Activated CD8-positive, alpha-beta memory T cell treated with anti-CD3 and anti-CD28 coated beads, Interleukin-2, amount 10 ng/mL, durations not matched to agents 7 days and 5 days (primary cell): ENCODE measurements at regions not wholly inside any gene's neighbourhood (a gene's known extent, or its start where the extent isn't known, plus 50 kb on each side); places are given as distances from the start of the nearest gene placed in this dataset.
A peak's percentile ranks its signal among the peaks of the same experiment; 100 is the strongest.
"Not testable (repeated sequence)": the region's sequence is repeated elsewhere in the genome, so short reads cannot be mapped to it uniquely, and the experiment has no call there.

Experiments used
- ATAC-seq: fragments of 150-1000 bp; cut with Tn5 transposase; one replicate; pipeline ENCODE4 v1.10.0; 2021; ENCODE audit warnings: moderate library complexity
- CTCF ChIA-PET: fragments of 350-600 bp; sonication (Branson Sonifier 250); formaldehyde crosslinking; loops from one replicate; lab custom pipeline; 2021; ENCODE audit warnings: antibody characterized with exemption; lab: Charles Lee
- DNase-seq: peaks from one replicate; pipeline ENCODE4 v3.0.0-alpha.2; 2020
- H3K27ac Mint-ChIP-seq: one replicate; pipeline ENCODE4 v1.8.0; 2021; ENCODE audit warnings: mild to moderate bottlenecking, mixed read lengths
- H3K27me3 Mint-ChIP-seq: one replicate; pipeline ENCODE4 v1.8.0; 2021; ENCODE audit warnings: mixed read lengths
- H3K36me3 Mint-ChIP-seq: one replicate; pipeline ENCODE4 v1.8.0; 2021; ENCODE audit warnings: mild to moderate bottlenecking, mixed read lengths
- H3K4me1 Mint-ChIP-seq: one replicate; pipeline ENCODE4 v1.8.0; 2021; ENCODE audit warnings: mixed read lengths
- H3K4me3 Mint-ChIP-seq: one replicate; pipeline ENCODE4 v1.8.0; 2021; ENCODE audit warnings: mild to moderate bottlenecking, moderate library complexity, mixed read lengths
- H3K9me3 Mint-ChIP-seq: one replicate; pipeline ENCODE4 v1.8.0; 2022; ENCODE audit warnings: low read depth, mixed read lengths

DNA sequence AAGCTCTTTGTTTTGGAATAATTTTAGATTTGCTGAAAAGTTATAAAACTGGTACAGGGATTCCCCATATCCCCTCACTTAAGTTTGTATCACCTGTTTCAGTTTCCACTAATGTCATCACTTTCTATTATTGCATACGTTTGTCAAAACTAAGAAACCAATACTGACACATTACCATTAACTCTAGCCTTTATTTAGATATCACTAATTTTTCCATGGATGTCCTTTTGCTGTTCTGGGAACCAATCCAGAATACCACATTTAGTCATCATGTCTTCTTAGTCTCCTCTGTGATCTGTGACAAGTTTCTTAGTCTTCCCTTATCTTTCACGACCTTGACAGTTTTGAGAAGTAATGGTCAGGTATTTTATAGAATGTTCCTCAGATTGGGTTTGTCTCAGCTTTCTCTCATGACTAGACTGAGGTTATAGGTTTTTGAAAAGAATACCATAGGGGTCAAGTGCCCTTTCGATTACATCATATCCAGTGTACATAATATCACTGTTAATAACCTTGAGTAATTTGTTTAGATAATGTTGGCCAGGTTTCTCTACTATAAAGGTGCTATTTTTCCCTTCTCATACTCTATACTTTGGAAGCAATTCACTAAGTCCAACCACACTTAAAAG lies 51.9 kb upstream of the NMUR2 start:
- H3K4me1 Mint-ChIP-seq, result no peaks in the 10 kb centered on the region
- H3K27ac Mint-ChIP-seq, result no peak overlapping the region
- no peaks in the 10 kb centered on the region for H3K36me3 Mint-ChIP-seq
- ATAC-seq (no peak), DNase-seq (no peak)
- peaks cover 10% of the 10 kb centered on the region for H3K27me3 Mint-ChIP-seq
- H3K4me3 Mint-ChIP-seq, result no peak overlapping the region
- CTCF ChIA-PET, result no interaction called here
- no peaks in the 10 kb centered on the region for H3K9me3 Mint-ChIP-seq

DNA sequence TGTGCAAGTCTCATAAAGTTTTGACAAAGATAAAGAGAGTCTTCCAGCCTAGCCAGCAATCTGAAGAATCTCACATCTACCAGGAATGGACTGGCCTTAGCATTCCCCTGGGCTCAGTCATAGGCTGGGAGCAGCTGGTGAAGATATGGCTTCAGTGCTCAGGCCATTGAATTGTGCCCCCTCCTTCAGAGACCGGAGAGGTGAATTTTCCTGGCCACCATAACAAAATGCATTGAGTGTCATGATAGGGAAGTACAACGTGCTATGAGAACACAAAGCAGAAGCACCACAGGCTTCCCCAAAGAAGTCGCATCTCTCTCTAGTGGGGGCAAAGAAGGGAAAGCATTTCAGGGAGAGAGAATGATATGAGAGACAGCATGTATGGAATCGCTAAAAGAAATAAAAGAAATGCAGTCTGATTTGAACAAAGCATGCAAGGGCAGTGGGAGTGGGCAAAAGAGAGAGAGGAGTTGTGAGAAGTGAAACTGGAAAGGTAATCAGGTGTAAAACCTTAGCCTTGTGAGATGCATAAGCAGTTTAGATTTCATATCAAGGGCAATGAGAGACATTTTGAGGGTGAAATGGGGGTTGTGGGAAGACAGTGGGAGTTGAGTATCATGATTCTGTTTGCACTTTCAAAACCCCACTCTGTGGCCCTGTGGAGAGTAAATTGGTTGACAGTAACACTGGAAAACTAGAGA lies 57.1 kb upstream of the NMUR2 start:
- DNase-seq (no peak), ATAC-seq (no peak)
- Mint-ChIP-seq H3K36me3 (no peaks in the 10 kb centered on the region), H3K4me3 (no peak overlapping the region), H3K9me3 (no peaks in the 10 kb centered on the region), H3K27me3 (peaks cover 13% of the 10 kb centered on the region), H3K27ac (no peak overlapping the region), H3K4me1 (no peaks in the 10 kb centered on the region)
- CTCF ChIA-PET, result no interaction called here

DNA sequence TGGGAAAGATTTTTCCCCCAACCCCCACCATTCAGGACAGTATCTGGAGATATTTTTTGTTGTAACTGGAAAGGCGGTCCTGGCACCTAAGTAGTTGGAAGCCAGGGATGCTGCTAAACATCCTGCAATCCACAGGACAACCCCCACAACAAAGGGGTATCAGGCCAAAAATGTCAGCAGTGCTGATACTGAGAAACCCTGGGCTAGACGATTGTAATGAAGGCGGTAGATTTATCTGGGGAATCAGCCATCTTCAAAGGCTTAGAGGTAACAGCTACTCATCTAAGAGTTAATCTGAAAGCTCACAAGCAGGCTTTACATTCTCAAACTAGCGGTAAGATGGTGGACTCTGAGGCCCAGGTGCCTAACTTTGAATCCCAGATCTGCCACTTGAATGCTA lies 59.0 kb upstream of the NMUR2 start:
- H3K9me3 Mint-ChIP-seq, result no peaks in the 10 kb centered on the region
- no peak for ATAC-seq
- no peak overlapping the region for H3K27ac Mint-ChIP-seq
- no peaks in the 10 kb centered on the region for H3K4me1 Mint-ChIP-seq
- CTCF ChIA-PET, result no interaction called here
- H3K36me3 Mint-ChIP-seq, result no peaks in the 10 kb centered on the region
- no peak overlapping the region for H3K4me3 Mint-ChIP-seq
- no peak for DNase-seq
- H3K27me3 Mint-ChIP-seq, result peaks cover 13% of the 10 kb centered on the region

DNA sequence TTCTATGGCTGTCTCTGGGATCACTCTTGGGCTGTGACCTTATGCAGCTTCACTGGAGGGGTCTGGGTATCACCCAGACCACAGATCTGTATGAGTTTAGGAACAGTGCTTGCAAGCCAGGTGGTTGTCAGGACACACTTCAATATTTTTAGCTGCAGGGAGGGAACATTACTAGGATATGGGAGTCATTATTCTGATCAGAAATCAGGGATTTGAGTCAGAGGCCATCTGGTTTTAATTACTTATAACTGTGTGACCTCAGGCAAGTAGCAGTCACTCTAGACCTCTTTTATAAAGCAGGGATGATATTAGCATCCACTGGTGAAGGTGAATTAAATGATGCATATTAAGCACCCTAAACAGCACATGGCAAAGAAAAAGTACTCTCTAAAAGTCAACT lies 60.1 kb upstream of the NMUR2 start:
- Mint-ChIP-seq H3K4me1 (peaks cover under 1% of the 10 kb centered on the region), H3K27me3 (peaks cover 11% of the 10 kb centered on the region), H3K36me3 (no peaks in the 10 kb centered on the region), H3K9me3 (no peaks in the 10 kb centered on the region), H3K4me3 (no peak overlapping the region), H3K27ac (no peak overlapping the region)
- ATAC-seq (no peak), DNase-seq (no peak)
- CTCF ChIA-PET, result no interaction called here

DNA sequence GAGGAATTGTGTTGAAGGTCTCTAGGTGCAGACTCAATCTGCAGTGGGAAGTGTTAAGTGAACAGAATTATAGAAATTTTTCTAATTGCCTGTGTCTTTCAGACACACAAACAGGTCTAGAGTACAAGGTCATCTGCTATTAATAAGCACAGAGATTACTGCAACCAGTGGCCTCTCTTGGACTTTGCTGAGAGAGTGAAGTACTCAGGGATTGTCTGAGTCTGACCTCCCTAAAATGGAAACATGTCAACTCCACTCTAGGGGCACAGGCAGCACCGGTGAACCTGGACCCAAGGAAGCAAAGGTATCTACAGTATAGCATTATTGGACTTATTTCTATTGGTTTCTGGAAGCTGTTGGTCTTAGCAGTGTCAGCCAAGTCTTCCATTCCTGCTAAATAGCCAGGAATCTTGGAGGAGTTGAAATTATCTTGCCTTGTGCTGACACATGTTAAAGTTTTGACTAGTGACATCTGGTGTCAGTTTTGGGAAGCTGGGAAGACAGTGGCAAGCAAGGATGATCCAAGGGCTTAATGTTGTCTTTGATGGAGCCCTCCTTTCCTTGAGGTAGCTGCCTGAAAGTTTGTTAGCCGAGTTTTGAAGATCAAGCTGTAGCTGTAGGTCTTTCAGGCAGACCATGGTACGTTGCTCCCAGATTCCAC lies 61.1 kb upstream of the NMUR2 start:
- CTCF ChIA-PET, result no interaction called here
- Mint-ChIP-seq H3K9me3 (no peaks in the 10 kb centered on the region), H3K4me1 (peaks cover 5% of the 10 kb centered on the region), H3K27ac (no peak overlapping the region), H3K4me3 (no peak overlapping the region), H3K27me3 (peaks cover 9% of the 10 kb centered on the region), H3K36me3 (no peaks in the 10 kb centered on the region)
- ATAC-seq, result no peak
- DNase-seq, result no peak

DNA sequence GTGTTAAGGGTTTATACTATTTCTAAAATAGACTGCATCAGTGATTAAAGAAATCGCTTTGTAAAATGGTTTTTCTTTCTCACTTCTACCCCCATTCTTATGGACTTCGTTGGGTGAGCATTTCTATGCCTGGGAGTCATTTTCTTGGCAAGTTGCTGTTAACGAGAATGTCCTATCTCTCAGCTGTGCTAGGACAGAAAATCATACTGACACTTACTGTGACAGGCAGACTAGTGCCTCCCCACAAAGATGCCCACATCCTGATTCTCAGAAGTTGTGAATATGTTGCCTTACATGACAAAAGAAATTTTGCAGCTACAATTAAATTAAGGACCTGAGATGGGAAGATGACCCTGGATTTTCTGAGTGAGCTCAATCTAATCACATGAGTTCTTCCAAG lies 65.1 kb upstream of the NMUR2 start:
- no peaks in the 10 kb centered on the region for H3K9me3 Mint-ChIP-seq
- H3K27ac Mint-ChIP-seq, result no peak overlapping the region
- H3K4me3 Mint-ChIP-seq, result no peak overlapping the region
- H3K36me3 Mint-ChIP-seq, result no peaks in the 10 kb centered on the region
- ATAC-seq (no peak), DNase-seq (no peak)
- peaks cover 24% of the 10 kb centered on the region for H3K27me3 Mint-ChIP-seq
- CTCF ChIA-PET, result no interaction called here
- H3K4me1 Mint-ChIP-seq, result peaks cover 5% of the 10 kb centered on the region

DNA sequence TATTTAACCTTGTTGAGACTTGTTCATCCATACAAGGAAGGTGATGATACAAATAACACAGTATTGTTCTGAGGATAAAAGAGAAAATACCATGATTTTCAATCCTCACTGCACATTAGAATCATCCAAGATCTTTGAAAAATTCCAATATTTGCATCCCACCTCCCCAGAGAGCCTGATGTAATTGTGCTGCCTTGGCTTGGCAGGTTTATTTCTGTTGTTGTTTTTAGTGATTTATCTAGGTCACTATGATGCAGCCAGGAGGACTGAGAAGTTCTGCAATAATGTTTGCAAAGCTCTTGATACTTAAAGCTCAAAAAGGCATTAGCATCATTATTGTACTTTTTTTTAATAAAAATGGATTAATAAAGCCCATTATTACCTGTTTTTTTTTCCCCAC lies 67.0 kb upstream of the NMUR2 start:
- H3K4me3 Mint-ChIP-seq, result no peak overlapping the region
- H3K27me3 Mint-ChIP-seq, result peaks cover 30% of the 10 kb centered on the region
- H3K4me1 Mint-ChIP-seq, result peaks cover 5% of the 10 kb centered on the region
- H3K27ac Mint-ChIP-seq, result no peak overlapping the region
- no peak for DNase-seq
- no peak for ATAC-seq
- no peaks in the 10 kb centered on the region for H3K9me3 Mint-ChIP-seq
- CTCF ChIA-PET, result no interaction called here
- H3K36me3 Mint-ChIP-seq, result no peaks in the 10 kb centered on the region

DNA sequence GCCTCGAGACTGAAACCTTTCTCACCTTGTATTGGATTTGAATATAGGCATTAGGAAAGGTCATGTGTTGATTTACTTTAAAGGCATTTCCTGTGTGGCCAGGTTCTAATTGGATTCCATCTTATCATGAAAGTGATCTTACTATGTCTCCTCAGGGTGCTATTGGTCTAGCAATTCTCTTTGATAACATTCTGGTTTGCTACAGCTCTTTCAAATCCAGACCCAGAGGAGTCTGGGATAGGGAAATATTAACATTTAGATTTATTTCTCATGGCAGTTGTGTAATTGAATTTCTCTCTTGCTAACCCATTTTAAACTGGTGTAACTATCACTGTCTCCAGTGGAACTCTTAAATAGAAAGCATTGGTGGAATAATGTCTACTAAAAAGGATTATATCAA lies 69.9 kb upstream of the NMUR2 start:
- ATAC-seq (no peak), DNase-seq (no peak)
- peaks cover 5% of the 10 kb centered on the region for H3K4me1 Mint-ChIP-seq
- H3K27me3 Mint-ChIP-seq, result peaks cover 28% of the 10 kb centered on the region
- no peak overlapping the region for H3K27ac Mint-ChIP-seq
- H3K4me3 Mint-ChIP-seq, result no peak overlapping the region
- CTCF ChIA-PET, result interaction anchor here (1.2 kb wide), 1 partner anchor 126 kb away, joined by 3 read pairs; no protein-coding TSS in a partner anchor
- no peaks in the 10 kb centered on the region for H3K36me3 Mint-ChIP-seq
- H3K9me3 Mint-ChIP-seq, result no peaks in the 10 kb centered on the region

DNA sequence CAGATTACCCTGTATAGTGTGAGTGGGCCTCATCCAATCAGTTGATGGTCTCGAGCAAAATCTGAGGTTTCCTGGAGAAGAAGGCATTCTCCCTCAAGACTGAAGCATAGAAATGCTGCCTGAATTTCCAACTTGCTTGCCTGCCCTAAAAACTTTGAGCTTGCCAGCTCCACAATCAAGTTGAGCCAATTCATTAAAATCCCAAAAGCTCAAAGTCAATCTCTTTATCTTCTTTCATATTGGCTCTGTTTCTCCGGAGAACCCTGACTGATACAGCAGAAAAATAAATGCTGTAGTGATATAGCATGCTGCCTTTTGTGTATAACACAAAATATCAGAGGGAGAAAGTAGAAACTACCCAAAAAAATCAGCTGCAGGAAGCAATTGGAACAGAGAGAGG lies 72.5 kb upstream of the NMUR2 start:
- H3K27ac Mint-ChIP-seq, result no peak overlapping the region
- H3K9me3 Mint-ChIP-seq, result no peaks in the 10 kb centered on the region
- no peaks in the 10 kb centered on the region for H3K36me3 Mint-ChIP-seq
- DNase-seq (no peak), ATAC-seq (no peak)
- H3K27me3 Mint-ChIP-seq, result peaks cover 20% of the 10 kb centered on the region
- no peak overlapping the region for H3K4me3 Mint-ChIP-seq
- CTCF ChIA-PET, result no interaction called here
- H3K4me1 Mint-ChIP-seq, result no peaks in the 10 kb centered on the region

DNA sequence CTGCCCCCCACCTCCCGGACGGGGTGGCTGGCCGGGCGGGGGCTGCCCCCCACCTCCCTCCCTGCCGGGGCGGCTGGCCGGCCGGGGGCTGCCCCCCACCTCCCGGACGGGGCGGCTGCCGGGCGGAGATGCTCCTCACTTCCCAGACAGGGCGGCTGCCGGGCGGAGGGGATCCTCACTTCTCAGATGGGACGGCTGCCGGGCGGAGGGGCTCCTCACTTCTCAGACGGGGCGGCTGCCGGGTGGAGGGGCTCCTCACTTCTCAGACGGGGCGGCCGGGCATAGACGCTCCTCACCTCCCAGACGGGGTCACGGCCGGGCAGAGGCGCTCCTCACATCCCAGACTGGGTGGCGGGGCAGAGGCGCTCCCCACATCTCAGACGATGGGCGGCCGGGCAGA lies 74.8 kb upstream of the NMUR2 start:
- H3K9me3 Mint-ChIP-seq, H3K27ac Mint-ChIP-seq, H3K4me3 Mint-ChIP-seq, CTCF ChIA-PET, ATAC-seq, H3K36me3 Mint-ChIP-seq, DNase-seq, H3K4me1 Mint-ChIP-seq, H3K27me3 Mint-ChIP-seq: not testable (repeated sequence)

DNA sequence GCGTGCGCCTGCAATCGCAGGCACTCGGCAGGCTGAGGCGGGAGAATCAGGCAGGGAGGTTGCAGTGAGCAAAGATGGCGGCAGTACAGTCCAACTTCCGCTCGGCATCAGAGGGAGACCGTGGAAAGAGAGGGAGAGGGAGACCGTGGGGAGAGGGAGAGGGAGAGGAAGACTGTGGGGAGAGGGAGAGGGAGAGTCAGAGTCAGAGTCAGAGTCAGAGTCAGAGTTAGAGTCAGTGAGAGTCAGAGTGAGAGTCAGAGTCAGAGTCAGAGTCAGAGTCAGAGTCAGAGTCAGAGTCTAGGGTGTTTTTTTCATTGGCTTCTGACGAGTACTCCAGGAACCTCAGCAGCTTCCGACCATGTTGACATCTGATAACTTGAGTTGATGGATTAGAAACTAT lies 75.6 kb upstream of the NMUR2 start:
- H3K4me1 Mint-ChIP-seq, DNase-seq, CTCF ChIA-PET, H3K4me3 Mint-ChIP-seq, H3K9me3 Mint-ChIP-seq, H3K27me3 Mint-ChIP-seq, H3K36me3 Mint-ChIP-seq, H3K27ac Mint-ChIP-seq: not testable (repeated sequence)
- peak; percentile 39 for ATAC-seq

DNA sequence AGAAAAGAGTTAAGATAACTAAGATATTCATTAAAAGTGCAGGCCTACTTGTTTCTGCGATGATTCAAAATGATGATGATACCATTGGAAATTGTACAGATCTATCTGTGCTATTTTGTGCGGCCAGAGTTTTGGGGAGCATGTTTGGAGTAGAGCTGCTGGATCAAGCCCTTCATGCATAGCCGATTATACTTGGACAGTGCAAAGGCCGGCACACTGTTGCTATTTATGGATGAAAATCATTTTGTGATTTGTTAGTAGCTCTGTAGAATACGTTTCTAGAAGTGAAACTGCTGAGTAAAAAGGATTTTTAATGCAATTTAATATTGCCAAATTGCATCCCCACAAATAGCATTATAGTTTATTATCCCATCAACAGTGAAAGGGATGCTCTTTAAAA lies 82.1 kb upstream of the NMUR2 start:
- ATAC-seq, result no peak
- CTCF ChIA-PET, result interaction anchor here (1.6 kb wide), 1 partner anchor 18 kb away, joined by 4 read pairs; no protein-coding TSS in a partner anchor
- no peaks in the 10 kb centered on the region for H3K27me3 Mint-ChIP-seq
- peaks cover 2% of the 10 kb centered on the region for H3K4me1 Mint-ChIP-seq
- H3K9me3 Mint-ChIP-seq, result no peaks in the 10 kb centered on the region
- no peaks in the 10 kb centered on the region for H3K36me3 Mint-ChIP-seq
- no peak overlapping the region for H3K4me3 Mint-ChIP-seq
- H3K27ac Mint-ChIP-seq, result no peak overlapping the region
- no peak for DNase-seq

DNA sequence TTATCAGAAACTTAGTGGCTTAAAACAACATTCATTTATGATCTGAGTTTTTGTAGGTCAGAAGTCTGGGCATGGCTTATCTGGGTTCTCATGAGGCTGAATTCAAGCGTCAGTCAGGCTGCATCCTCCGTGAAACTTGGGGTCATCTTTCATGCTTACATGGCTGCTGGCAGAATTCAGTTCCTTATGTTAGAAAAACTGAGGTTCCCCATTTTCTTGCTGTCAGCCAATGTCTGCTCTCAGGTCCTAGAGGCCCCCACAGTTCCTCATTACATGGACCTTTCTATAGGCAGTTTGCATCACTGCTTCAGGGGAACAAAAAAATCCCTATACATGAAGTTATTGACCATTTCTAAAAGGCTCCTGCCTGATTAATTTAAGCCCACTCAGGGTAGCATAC lies 83.8 kb upstream of the NMUR2 start:
- ATAC-seq, result no peak

More for the DNA sequence above, 83.8 kb upstream of the NMUR2 start:
- no peaks in the 10 kb centered on the region for H3K36me3 Mint-ChIP-seq
- DNase-seq, result no peak
- H3K9me3 Mint-ChIP-seq, result no peaks in the 10 kb centered on the region
- no peak overlapping the region for H3K27ac Mint-ChIP-seq
- peaks cover 2% of the 10 kb centered on the region for H3K4me1 Mint-ChIP-seq
- H3K4me3 Mint-ChIP-seq, result no peak overlapping the region
- no peaks in the 10 kb centered on the region for H3K27me3 Mint-ChIP-seq
- CTCF ChIA-PET, result interaction anchor here (0.7 kb wide), 1 partner anchor 902 kb away, joined by 3 read pairs; no protein-coding TSS in a partner anchor
